ENCODE measurements at regions not wholly inside any gene's neighbourhood (a gene's known extent, or its start where the extent isn't known, plus 50 kb on each side); places are given as distances from the start of the nearest gene placed in this dataset.

- TF ChIP-seq CTCF (conservative IDR thresholded peaks at IDR 0.05; ENCODE audit: low read depth in 2 of 2) (no peak), REST (IDR thresholded peaks at IDR 0.05; ENCODE audit: unreplicated experiment) (no peak), POLR2AphosphoS5 (IDR thresholded peaks at IDR 0.05; ENCODE audit: low read depth) (no peak), CREB1 (CRISPR knock-in tag; IDR thresholded peaks at IDR 0.05; ENCODE audit: low read depth) (no peak), EZH2 (IDR thresholded peaks at IDR 0.05; ENCODE audit: low read depth, unreplicated experiment) (no peak), EZH2phosphoT487 (IDR thresholded peaks at IDR 0.05; ENCODE audit: unreplicated experiment) (no peak), STAT1 (IDR thresholded peaks at IDR 0.05; ENCODE audit: unreplicated experiment) (no peak), ETS1 (IDR thresholded peaks at IDR 0.05) (no peak), JUNB (IDR thresholded peaks at IDR 0.05; ENCODE audit: unreplicated experiment) (no peak), ZNF462 (CRISPR knock-in tag; IDR thresholded peaks at IDR 0.05) (no peak), ZNF114 (CRISPR knock-in tag; IDR thresholded peaks at IDR 0.05) (no peak)
Observed at GRCh38 chr17:51389875-51390274, 129.5 kb downstream of the UTP18 start.
